Psoas muscle (tissue), 7 donors: ENCODE measurements at regions not wholly inside any gene's neighbourhood (a gene's known extent, or its start where the extent isn't known, plus 50 kb on each side); places are given as distances from the start of the nearest gene placed in this dataset.

Source experiments
- ATAC-seq, 4 donors: fragments of 200-7000 bp; cut with Tn5 transposase; one replicate each; pipeline ENCODE4 v1.9.1; 2020; ENCODE audit warnings: moderate library complexity in 3 of 4, mild to moderate bottlenecking in 2 of 4
- DNase-seq, 2 donors: peaks; one replicate each; pipeline ENCODE4 v3.0.0-alpha.2; 2020
- H3K27ac ChIP-seq: fragments of 200-600 bp; one replicate; pipeline ENCODE4 v1.8.0; 2022
- H3K27me3 ChIP-seq, 3 donors: fragments of 200-600 bp in 1 of 3; one replicate each; pipeline versions ENCODE4 v1.6.1 to v1.8.0; 2013 to 2022; ENCODE audit warnings: low read length in 2 of 3, mild to moderate bottlenecking in 2 of 3, moderate library complexity in 1 of 3; ENCODE audit not compliant: insufficient read depth in 3 of 3
- H3K36me3 ChIP-seq, 2 donors: fragments of 200-600 bp in 1 of 2; one replicate each; pipeline versions ENCODE4 v1.6.1 to v1.8.0; 2013 to 2022; ENCODE audit warnings: low read depth in 1 of 2, mild to moderate bottlenecking in 1 of 2, moderate library complexity in 1 of 2; ENCODE audit not compliant: insufficient read depth in 1 of 2
- H3K4me1 ChIP-seq: fragments of 200-600 bp; one replicate; pipeline ENCODE4 v1.8.0; 2022
- H3K4me3 ChIP-seq: fragments of 200-600 bp; one replicate; pipeline ENCODE4 v1.8.0; 2022; ENCODE audit warnings: mild to moderate bottlenecking
- H3K9me3 ChIP-seq: fragments of 200-600 bp; one replicate; pipeline ENCODE4 v1.8.0; 2022
- WGBS, 3 donors: extraction: QIAGEN DNeasy Blood & Tissue Kit; methylation state at CpG; one replicate each; pipeline versions ENCODE4 v1.1.6 to v1.1.7; 2013; 5-methylcytosine and 5-hydroxymethylcytosine counted together
- intact Hi-C, 2 donors: fragments of 100-400 bp; cut with DNase I; formaldehyde crosslinking; loops; one replicate each; pipeline versions ENCODE4 v1.11.0 to v1.14.2; 2022
- TF ChIP-seq, protein P1 (sequence below): fragments of 200-600 bp; IDR thresholded peaks from one replicate; pipeline ENCODE4 v1.8.0; 2022; ENCODE audit warnings: antibody characterized with exemption
- donor health status: healthy with polysubstance abuse.
- donor health status: DM: no; HTN: no; CAD: no; lungs with moderate emphysema.
- donor health status: Bipolar disorder and iron deficiency.
- donor health status: healthy.
- donor health status: DM: yes; HTN: yes; CAD: no.
- donor health status: DM: no; HTN: no; CAD: no.
- donor health status: DM: yes; HTN: yes; CAD: no.

DNA sequence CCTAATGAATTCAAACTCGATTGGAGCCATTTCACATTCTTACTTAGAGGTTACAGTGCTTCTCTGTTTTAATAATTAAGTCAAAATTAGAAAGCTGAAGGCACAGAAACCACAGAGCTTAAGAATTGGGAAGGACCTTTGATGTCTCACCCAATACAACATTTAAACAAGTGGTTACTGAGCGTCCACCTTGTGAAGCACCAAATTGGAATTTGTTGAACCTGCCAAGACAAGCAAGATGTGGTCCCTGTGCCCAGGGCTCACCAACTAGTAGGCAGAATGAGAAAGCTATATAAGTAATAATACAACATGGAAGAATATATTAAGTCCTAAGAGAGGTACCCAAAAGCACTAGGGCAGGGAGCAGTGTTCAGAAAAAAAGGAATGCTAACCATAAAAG lies 64.5 kb upstream of the NPAS2 start:
- intact Hi-C loops, result no loop called here
- Histone ChIP-seq H3K9me3 (no peaks in the 10 kb centered on the region), H3K36me3 (no peaks in the 10 kb centered on the region), H3K4me3 (no peak overlapping the region), H3K27ac (no peak overlapping the region), H3K4me1 (peaks cover 8% of the 10 kb centered on the region), H3K27me3 (no peaks in the 10 kb centered on the region)
- no peak for ATAC-seq
- no peak for DNase-seq
- WGBS, 3 donors, result 52 to 64% (median 53%) methylated on average over 2 of the region's 2 CpGs
- TF ChIP-seq, protein P1, sequence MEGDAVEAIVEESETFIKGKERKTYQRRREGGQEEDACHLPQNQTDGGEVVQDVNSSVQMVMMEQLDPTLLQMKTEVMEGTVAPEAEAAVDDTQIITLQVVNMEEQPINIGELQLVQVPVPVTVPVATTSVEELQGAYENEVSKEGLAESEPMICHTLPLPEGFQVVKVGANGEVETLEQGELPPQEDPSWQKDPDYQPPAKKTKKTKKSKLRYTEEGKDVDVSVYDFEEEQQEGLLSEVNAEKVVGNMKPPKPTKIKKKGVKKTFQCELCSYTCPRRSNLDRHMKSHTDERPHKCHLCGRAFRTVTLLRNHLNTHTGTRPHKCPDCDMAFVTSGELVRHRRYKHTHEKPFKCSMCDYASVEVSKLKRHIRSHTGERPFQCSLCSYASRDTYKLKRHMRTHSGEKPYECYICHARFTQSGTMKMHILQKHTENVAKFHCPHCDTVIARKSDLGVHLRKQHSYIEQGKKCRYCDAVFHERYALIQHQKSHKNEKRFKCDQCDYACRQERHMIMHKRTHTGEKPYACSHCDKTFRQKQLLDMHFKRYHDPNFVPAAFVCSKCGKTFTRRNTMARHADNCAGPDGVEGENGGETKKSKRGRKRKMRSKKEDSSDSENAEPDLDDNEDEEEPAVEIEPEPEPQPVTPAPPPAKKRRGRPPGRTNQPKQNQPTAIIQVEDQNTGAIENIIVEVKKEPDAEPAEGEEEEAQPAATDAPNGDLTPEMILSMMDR, result no peak

DNA sequence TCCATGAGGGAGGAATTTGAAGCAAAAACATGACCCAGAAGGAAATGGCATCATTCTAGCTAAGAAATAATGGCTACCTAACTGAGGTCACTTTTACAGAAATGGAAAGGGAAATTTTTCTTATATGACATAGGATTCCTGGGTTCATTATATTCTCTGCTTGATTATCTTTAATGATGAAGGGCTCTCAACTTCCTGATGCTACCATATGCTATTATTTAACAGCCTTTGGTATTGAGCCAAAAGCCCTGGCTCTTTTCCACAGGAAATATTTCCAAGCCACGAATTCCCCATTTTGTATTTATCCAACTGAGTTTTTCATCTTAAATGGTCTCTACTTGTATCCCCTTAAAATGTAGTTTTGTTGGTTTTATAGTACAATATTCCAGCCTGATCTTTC lies 63.2 kb upstream of the NPAS2 start:
- WGBS, 3 donors, result 12 to 25% (median 16%) methylated on average over 1 of the region's 1 CpG
- intact Hi-C loops, result no loop called here
- no peaks in the 10 kb centered on the region for H3K36me3 ChIP-seq
- TF ChIP-seq, protein P1, result no peak
- no peak overlapping the region for H3K27ac ChIP-seq
- no peaks in the 10 kb centered on the region for H3K27me3 ChIP-seq
- DNase-seq (no peak), ATAC-seq (no peak)
- H3K4me1 ChIP-seq, result peaks cover 8% of the 10 kb centered on the region
- no peaks in the 10 kb centered on the region for H3K9me3 ChIP-seq
- no peak overlapping the region for H3K4me3 ChIP-seq

DNA sequence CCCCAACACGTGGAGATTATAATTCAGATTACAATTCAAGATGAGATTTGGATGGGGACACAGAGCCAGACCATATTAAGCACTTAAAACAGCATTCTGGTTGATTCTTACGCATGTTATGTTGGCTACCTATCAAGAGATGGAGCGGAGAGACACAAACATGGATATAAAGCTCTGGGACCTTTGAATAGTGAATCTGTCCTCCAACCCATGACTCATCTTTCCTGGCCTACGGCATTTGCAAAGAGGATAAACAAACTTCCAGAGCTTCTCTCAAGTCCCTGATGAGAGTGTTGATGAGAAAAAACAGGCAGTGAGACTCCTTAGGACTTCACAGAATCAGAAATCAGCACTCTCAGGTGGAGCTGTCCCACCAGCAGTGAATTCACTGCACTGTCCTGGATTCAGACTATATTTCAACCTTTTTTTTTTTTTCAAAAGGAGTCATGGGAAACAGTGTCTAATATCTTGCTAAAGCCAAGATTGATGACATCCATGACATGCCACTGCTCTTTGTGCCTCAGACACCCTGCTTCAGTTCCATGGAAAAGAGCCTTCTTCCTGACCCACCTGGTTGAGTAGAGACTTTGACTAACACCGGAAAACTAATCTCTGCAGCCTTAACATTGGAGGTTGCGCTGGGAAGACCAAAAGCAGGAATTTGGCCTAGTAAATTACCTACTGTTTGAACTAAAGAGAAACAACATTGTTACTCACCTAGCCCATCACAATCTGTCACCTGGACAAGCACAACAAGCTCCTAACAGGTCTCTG lies 62.1 kb upstream of the NPAS2 start:
- Histone ChIP-seq H3K27me3 (no peaks in the 10 kb centered on the region), H3K9me3 (no peaks in the 10 kb centered on the region), H3K27ac (no peak overlapping the region), H3K4me1 (no peaks in the 10 kb centered on the region), H3K36me3 (no peaks in the 10 kb centered on the region), H3K4me3 (no peak overlapping the region)
- DNase-seq (no peak), ATAC-seq (no peak)
- 70 to 74% (median 73%) methylated on average over 6 of the region's 6 CpGs for WGBS, 3 donors
- intact Hi-C loops, result no loop called here
- TF ChIP-seq, protein P1, result no peak

DNA sequence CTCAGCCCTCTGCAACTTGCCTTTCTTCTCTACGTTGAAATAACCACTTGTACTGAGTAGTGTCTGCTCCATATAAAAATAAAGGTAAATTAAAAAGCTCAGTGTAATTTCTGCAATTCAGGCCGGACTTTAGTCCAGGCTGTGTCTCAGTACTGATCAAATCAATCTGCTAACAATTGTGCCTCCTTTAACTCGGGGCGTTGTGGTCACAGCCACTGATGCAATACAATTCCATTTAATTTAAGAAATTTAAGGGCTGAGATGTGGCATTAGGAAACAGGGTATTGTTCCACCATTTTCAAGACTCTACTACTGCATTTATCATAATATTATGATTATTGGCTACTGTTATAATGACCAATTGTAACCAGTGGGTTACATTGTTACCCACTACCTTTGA lies 60.0 kb upstream of the NPAS2 start:
- TF ChIP-seq, protein P1, result no peak
- 87 to 95% (median 88%) methylated on average over 4 of the region's 4 CpGs for WGBS, 3 donors
- H3K27ac ChIP-seq, result no peak overlapping the region
- no peaks in the 10 kb centered on the region for H3K9me3 ChIP-seq
- intact Hi-C loops, result no loop called here
- no peaks in the 10 kb centered on the region for H3K36me3 ChIP-seq
- DNase-seq (no peak), ATAC-seq (no peak)
- no peak overlapping the region for H3K4me3 ChIP-seq
- H3K27me3 ChIP-seq, result no peaks in the 10 kb centered on the region
- no peaks in the 10 kb centered on the region for H3K4me1 ChIP-seq

DNA sequence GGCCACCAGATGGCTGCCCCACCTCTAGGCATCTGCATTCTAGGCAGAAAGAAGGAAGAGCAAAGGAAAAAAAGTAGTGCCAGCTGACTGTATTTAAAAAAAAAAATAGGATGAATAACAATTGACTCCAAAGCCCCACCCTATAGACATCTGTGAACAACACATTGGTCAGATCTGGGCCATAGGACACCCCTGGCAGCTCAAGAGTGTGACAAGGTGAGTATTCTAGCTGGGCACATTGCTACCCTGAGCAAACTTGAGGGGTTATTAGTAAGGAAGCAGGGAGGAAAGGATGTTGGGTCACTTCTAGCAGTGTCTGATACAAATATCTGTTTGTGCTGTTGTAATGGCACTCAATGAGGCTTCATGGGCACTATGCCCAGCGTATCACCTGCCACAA lies 58.6 kb upstream of the NPAS2 start:
- no peak for ATAC-seq
- Histone ChIP-seq H3K4me3 (no peak overlapping the region), H3K27me3 (no peaks in the 10 kb centered on the region), H3K27ac (no peak overlapping the region), H3K4me1 (no peaks in the 10 kb centered on the region), H3K36me3 (no peaks in the 10 kb centered on the region), H3K9me3 (no peaks in the 10 kb centered on the region)
- intact Hi-C loops, result no loop called here
- TF ChIP-seq, protein P1, result no peak
- 81 to 88% (median 86%) methylated on average over 1 of the region's 1 CpG for WGBS, 3 donors
- no peak for DNase-seq
